RWPE1 (cell line): ENCODE measurements at regions not wholly inside any gene's neighbourhood (a gene's known extent, or its start where the extent isn't known, plus 50 kb on each side); places are given as distances from the start of the nearest gene placed in this dataset.

Experiments
- CTCF ChIA-PET: fragments of 350-600 bp; sonication (Branson Sonifier 250); formaldehyde crosslinking; extraction: SDS; loops from one replicate; lab custom pipeline; 2021; lab: Yijun Ruan, JAX
- POLR2A ChIA-PET: fragments of 400-600 bp; formaldehyde crosslinking; extraction: SDS; loops from one replicate; lab custom pipeline; 2020; ENCODE audit warnings: antibody characterized with exemption; ENCODE audit not compliant: low non-redundant PET; lab: Yijun Ruan, JAX
- DNase-seq: peaks from one replicate; pipeline ENCODE4 v3.0.0; 2012; ENCODE audit warnings: low spot score
- H3K27ac ChIP-seq: fragments of 450-650 bp; 2 replicates; pipeline ENCODE4 v1.5.1; 2017
- TF ChIP-seq, protein P1 (sequence below): fragments of 450-650 bp; conservative IDR thresholded peaks from 2 replicates; pipeline ENCODE4 v1.5.1; 2017; ENCODE audit warnings: low read depth, mild to moderate bottlenecking

- ChIA-PET CTCF (no interaction called here), POLR2A (no interaction called here)
- H3K27ac ChIP-seq, result no peak overlapping the region
- TF ChIP-seq, protein P1, sequence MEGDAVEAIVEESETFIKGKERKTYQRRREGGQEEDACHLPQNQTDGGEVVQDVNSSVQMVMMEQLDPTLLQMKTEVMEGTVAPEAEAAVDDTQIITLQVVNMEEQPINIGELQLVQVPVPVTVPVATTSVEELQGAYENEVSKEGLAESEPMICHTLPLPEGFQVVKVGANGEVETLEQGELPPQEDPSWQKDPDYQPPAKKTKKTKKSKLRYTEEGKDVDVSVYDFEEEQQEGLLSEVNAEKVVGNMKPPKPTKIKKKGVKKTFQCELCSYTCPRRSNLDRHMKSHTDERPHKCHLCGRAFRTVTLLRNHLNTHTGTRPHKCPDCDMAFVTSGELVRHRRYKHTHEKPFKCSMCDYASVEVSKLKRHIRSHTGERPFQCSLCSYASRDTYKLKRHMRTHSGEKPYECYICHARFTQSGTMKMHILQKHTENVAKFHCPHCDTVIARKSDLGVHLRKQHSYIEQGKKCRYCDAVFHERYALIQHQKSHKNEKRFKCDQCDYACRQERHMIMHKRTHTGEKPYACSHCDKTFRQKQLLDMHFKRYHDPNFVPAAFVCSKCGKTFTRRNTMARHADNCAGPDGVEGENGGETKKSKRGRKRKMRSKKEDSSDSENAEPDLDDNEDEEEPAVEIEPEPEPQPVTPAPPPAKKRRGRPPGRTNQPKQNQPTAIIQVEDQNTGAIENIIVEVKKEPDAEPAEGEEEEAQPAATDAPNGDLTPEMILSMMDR, result no peak
- DNase-seq, result no peak
Measured at GRCh38 chr7:10918093-10918590, 55.5 kb upstream of the PHF14 start.

GRCh38 chr7:10919923-10920322 is 53.7 kb upstream of the PHF14 start:
- ChIA-PET POLR2A (no interaction called here), CTCF (no interaction called here)
- H3K27ac ChIP-seq, result no peak overlapping the region
- TF ChIP-seq, protein P1, result no peak
- no peak for DNase-seq
